Putamen (tissue), 1 donor: ENCODE measurements at regions not wholly inside any gene's neighbourhood (a gene's known extent, or its start where the extent isn't known, plus 50 kb on each side); places are given as distances from the start of the nearest gene placed in this dataset.

Experiments used
- DNase-seq: peaks from one replicate; pipeline ENCODE4 v3.0.0-alpha.2; 2016; ENCODE audit warnings: low spot score

GRCh38 chr5:176733406-176734262, 76.7 kb upstream of the UNC5A start:
- DNase-seq, result no peak

GRCh38 chr5:176734756-176735342, 75.5 kb upstream of the UNC5A start:
- DNase-seq, result no peak

GRCh38 chr5:176735383-176736265, 74.7 kb upstream of the UNC5A start:
- no peak for DNase-seq

GRCh38 chr5:176736301-176736930, 73.9 kb upstream of the UNC5A start:
- no peak for DNase-seq

- DNase-seq, result no peak
These were observed 73.2 kb upstream of the UNC5A start for GRCh38 chr5:176736931-176737745.

GRCh38 chr5:176737746-176738636, 72.4 kb upstream of the UNC5A start:
- no peak for DNase-seq

GRCh38 chr5:176738637-176739250, 71.6 kb upstream of the UNC5A start:
- DNase-seq, result no peak

GRCh38 chr5:176739461-176740051, 70.8 kb upstream of the UNC5A start:
- no peak for DNase-seq

- DNase-seq, result no peak
These were observed 70.1 kb upstream of the UNC5A start for GRCh38 chr5:176740131-176740701.

- no peak for DNase-seq
These were observed 69.5 kb upstream of the UNC5A start for GRCh38 chr5:176740702-176741496.

- no peak for DNase-seq
These were observed 68.7 kb upstream of the UNC5A start for GRCh38 chr5:176741561-176742211.

GRCh38 chr5:176742246-176743105, 67.9 kb upstream of the UNC5A start:
- no peak for DNase-seq

GRCh38 chr5:176743136-176743861, 67.1 kb upstream of the UNC5A start:
- DNase-seq, result no peak

GRCh38 chr5:176743868-176744583, 66.3 kb upstream of the UNC5A start:
- no peak for DNase-seq

GRCh38 chr5:176744584-176744965, 65.8 kb upstream of the UNC5A start:
- no peak for DNase-seq
